Cerebellar nuclear complex (tissue), 1 donor: ENCODE measurements at regions not wholly inside any gene's neighbourhood (a gene's known extent, or its start where the extent isn't known, plus 50 kb on each side); places are given as distances from the start of the nearest gene placed in this dataset.
"Not testable (repeated sequence)": the region's sequence is repeated elsewhere in the genome, so short reads cannot be mapped to it uniquely, and the experiment has no call there.

ENCODE experiments used
- DNase-seq, 2 experiments: peaks; one replicate each; lab custom pipeline; 2025; lab: John Stamatoyannopoulos, UW

DNA sequence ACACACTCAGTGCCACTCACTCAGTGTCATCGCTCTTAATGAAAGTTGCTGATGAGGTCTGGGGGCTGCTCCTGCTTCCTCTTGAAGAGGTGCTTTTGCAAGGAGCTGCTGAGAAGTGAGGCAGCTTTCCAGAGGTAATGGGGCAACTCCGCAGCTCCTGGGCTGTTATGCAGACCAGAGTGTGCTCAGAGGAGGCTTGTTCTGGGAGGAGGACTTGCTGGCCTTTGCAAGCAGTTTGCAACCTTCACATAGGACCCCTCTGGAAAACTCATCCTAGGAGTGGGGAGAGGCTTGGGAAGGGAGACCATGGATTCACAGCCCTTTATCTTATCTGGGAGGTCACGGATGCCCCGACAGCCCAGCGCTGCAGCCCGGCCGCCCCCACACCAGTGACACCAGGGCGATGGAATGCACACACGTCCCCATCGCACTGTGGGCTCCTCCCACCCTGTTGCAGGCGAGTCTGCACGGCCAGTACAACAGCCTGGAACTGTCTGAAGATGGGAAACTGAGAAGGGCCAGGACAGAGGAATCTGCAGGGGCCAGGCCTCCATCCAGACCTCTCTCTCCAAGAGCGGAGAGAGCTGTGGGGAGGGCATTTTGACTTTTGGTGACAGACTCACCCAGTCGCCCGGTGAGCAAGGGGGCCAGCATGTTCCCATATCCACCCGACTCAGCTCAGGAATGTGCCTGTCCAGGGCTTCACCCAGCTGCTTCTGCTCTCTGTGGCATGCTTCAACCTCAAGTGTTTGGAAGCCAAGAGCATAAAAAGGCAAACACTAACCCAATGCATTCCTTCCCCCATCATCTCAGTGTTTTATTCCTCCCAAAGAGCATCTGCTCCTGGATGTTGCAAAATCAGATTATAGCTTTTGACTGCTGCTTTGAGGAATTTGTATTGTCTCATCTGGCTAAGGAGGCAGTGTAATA, 78.6 kb upstream of the ZNF469 start:
- DNase-seq: no peak

DNA sequence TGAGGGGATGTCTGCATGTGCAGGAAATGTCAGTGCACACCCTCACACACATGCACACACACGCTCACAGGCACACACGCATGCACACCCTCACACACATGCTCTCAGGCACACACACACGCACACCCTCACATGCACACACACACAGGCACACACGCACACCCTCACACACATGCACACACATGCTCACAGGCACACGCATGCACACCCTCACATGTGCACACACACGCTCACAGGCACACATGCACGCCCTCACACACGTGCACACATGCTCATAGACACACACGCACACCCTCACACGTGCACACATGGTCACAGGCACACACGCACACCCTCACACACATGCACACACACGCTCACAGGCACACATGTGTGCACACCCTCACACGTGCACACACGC, 77.6 kb upstream of the ZNF469 start:
- DNase-seq: no peak

DNA sequence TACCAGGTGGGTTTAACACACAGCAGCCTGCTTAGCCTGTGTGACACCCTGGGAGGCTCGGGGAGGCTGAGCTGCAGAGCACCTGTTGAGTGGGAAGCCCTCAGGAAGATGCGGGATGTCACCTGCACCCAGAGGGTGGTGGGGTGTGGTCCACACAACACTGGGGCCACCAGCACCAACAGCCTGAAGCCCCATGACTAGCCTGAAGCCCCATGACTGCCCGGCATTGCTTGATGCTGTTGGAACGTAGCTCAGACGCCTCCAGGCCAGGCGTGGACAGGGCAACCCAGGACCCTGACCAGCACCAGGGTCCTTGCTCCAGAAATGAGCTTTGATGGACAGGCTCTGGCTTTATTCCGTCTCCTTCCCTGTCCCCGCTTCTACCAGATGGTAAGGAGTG, 76.3 kb upstream of the ZNF469 start:
- DNase-seq: no peak

DNA sequence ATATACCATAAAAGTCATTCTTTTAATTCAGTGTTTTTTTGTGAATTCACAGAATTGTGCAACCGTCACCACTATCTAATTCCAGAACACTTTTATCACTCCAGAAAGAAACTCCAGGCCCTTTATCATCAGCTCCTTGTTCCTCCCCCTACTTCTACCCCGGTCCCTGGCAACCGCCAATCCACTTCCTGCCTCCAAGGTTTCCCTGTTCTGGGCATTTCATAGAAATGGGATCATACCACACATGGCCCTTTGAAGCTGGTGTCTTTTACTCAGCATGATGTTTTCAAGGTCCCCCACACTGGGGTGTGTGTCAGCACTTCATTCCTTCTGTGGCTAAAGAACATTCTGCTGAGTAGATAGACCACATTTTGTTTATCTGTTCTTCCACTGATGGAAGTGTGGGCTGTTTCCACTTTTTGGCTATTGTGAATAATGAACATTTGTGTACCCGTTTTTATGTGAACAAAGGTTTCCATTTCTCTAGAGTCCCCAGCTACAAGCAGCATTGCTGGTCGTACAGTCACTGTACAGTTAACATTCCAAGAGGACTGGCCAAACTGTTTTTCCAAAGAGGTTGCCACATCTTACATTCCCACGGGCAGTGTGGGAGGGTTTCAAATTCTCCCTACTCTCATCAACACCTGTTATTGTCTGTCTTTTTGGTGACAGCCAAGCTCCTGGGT, 75.8 kb upstream of the ZNF469 start:
- DNase-seq: no peak

DNA sequence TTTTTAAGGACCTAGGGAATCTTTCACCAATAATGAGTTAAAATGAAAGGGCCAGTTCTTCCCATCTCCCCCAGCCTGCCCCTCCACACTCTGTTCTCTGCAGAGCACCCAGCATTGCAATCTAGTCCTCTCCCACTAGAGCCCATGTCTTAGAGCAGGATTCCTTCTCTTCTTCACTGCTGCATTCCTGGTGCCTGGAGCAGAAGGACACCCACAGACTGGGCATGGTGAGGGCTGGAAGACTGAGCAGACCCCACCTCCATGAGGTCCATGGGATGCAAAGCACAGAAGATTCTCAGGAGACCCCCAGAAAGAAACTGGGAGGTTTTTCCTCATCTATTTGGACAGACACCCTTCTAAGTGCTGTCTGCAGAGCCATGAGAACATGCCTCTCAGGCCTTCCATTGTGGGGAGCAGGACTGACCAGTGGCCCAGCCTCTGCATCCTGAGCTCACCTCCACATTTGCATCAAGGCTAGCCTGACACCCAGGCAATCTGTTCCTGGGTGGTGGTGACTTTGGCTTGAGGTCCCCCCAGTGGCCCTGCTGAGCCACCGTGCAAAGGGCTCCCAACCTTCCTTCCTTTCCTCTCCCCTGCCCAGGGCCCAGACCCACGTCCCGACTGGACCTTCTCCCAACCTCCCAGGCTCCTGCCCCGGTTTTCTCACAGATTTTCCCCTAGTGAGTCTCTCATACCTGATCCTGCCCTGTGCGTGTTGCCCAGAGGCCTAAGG, 74.2 kb upstream of the ZNF469 start:
- DNase-seq: no peak

DNA sequence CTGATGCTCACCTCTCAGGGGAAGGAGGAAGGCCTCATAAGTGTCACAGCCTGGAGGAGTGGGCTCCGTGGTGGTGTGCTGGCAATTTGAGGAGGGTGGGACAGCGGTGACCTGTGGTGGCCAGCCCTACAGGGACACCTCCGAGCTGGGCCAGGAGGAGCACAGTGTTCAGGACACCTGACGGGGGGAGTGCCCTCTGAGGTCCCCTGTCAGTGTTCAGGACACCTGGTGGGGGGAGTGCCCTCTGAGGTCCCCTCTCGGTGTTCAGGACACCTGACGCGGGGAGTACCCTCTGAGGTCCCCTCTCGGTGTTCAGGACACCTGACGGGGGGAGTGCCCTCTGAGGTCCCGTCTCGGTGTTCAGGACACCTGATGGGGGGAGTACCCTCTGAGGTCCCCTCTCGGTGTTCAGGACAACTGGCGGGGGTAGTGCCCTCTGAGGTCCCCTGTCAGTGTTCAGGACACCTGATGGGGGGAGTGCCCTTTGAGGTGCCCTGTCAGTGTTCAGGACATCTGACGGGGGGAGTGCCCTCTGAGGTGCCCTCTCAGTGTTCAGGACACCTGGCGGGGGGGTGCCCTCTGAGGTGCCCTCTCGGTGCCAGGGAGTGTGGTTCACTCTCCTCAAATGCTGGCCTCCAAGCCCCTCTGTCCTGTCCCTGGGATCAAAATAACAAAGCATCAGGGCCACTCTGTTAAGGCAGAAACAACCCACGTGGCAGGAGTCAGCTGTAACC, 73.4 kb upstream of the ZNF469 start:
- no peak for DNase-seq

- no peak for DNase-seq
These were observed 72.9 kb upstream of the ZNF469 start for GRCh38 chr16:88309908-88310265.

DNA sequence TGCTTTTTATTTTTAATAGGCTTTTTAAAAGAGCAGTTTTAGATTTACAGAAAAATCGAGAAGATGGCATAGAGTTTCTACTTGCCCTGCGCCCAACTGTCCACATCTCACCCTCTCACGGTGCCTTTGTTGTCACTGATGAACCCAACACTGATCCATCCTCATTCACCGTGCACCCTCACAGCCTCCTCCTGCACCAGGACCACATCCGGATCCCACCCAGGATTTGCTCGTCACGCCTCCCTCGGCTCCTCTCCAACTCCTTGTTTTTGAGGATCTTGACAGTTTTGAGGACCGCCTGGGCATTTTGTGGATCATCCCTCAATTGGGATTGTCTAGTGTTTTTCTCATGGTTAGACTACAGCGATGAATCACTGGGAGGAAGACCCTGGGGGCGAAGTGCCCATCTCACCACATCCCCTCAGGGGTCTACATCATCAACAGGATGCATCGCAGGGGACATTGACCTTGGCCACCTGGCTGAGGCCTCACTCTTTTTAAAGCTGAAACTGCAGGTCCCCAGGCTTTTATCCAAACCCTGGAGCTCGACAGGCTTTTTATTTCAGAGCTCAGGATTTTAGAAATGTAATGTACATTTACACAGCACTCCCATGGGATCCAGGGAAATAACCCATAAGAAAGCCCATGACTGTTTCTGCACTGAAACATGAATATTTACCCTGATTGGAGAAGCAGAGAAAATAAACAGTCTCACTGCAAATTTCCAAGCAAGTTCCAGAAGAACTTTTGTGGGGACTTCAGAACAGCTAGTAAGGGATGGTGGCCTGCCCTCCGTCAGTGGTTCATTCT, 71.8 kb upstream of the ZNF469 start:
- no peak for DNase-seq

- DNase-seq: not testable (repeated sequence)
These were observed 70.9 kb upstream of the ZNF469 start for GRCh38 chr16:88311860-88312259.

- DNase-seq: no peak
These were observed 70.0 kb upstream of the ZNF469 start for GRCh38 chr16:88312732-88313131.

GRCh38 chr16:88314991-88315542, 67.7 kb upstream of the ZNF469 start:
- no peak for DNase-seq

GRCh38 chr16:88315543-88316105, 67.1 kb upstream of the ZNF469 start:
- DNase-seq: no peak

GRCh38 chr16:88316151-88316550, 66.6 kb upstream of the ZNF469 start:
- no peak for DNase-seq

GRCh38 chr16:88316941-88317612, 65.7 kb upstream of the ZNF469 start:
- DNase-seq: no peak

DNA sequence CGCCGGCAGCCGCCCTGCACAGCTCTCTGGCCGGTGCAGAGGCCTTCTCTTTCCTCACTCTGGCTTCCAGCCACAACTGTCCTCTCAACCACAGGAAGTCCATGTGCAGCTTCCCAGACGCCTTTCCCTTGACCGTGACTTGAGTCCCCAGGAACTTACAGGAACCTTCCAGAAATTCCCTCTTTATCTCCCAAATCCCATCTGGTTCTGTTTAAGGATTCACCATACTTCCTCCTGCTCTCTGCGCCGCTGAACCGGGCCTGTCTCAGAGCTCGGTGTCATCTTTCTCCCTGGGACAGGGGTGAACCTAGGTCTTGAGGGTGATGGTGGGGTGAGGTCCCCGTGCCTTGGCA, 65.2 kb upstream of the ZNF469 start:
- no peak for DNase-seq

DNA sequence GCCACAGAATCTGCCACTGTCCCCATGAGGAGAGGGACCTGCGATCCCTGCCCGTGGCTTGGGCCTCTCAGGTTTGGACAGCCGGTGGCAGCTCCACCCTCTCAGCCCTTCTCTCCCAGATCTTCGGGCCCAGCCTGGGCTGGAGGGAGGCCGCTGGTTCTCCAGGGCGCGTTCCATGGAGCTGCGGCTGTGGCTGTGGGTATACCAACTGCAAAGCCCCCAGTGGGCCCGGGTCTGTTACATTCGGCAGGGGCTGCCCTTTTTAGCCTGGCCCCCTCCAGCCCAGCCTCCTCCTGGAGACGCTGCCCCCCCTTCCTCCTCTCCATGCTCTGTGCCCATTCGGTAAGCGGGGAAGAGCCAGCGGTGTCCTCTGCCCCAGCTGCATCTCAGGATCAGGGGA, 64.7 kb upstream of the ZNF469 start:
- DNase-seq: no peak

- no peak for DNase-seq
These were observed 64.2 kb upstream of the ZNF469 start for GRCh38 chr16:88318521-88318920.

- no peak for DNase-seq
These were observed 63.4 kb upstream of the ZNF469 start for GRCh38 chr16:88319116-88319965.
